C4-2B (cell line): ENCODE measurements at regions not wholly inside any gene's neighbourhood (a gene's known extent, or its start where the extent isn't known, plus 50 kb on each side); places are given as distances from the start of the nearest gene placed in this dataset.
A peak's percentile ranks its signal among the peaks of the same experiment; 100 is the strongest.

Experiments used
- H3K27ac ChIP-seq: fragments of 450-650 bp; 2 replicates; pipeline ENCODE4 v1.5.1; 2017
- ZFX ChIP-seq: fragments of 450-650 bp; IDR thresholded peaks from 2 replicates; pipeline ENCODE4 v1.6.1; 2017
- TF ChIP-seq, protein P1 (sequence below): fragments of 450-650 bp; conservative IDR thresholded peaks from 2 replicates; pipeline ENCODE4 v1.5.1; 2017; ENCODE audit warnings: mild to moderate bottlenecking

DNA sequence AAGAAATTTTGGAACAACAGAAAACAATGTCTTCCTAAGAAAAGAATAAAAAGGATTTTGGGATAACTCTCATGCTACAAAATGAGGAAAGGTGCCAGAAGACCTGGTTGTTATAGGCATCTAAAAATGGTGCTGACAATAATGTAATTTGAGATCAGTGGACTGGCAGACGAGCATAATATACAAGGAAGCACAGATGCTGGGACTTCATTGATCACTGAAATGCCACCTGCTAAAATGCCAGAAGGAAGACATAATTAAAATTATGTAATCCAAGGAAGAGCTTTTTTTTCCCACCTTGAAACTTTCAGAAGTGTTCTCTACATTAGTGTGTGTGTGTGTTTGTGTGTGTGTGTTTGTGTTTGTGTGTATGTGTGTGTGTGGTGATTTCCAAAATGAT lies 535.9 kb downstream of the XIRP2 start:
- no peak for TF ChIP-seq ZFX
- TF ChIP-seq, protein P1, sequence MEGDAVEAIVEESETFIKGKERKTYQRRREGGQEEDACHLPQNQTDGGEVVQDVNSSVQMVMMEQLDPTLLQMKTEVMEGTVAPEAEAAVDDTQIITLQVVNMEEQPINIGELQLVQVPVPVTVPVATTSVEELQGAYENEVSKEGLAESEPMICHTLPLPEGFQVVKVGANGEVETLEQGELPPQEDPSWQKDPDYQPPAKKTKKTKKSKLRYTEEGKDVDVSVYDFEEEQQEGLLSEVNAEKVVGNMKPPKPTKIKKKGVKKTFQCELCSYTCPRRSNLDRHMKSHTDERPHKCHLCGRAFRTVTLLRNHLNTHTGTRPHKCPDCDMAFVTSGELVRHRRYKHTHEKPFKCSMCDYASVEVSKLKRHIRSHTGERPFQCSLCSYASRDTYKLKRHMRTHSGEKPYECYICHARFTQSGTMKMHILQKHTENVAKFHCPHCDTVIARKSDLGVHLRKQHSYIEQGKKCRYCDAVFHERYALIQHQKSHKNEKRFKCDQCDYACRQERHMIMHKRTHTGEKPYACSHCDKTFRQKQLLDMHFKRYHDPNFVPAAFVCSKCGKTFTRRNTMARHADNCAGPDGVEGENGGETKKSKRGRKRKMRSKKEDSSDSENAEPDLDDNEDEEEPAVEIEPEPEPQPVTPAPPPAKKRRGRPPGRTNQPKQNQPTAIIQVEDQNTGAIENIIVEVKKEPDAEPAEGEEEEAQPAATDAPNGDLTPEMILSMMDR = no peak
- no peak overlapping the region for H3K27ac ChIP-seq

DNA sequence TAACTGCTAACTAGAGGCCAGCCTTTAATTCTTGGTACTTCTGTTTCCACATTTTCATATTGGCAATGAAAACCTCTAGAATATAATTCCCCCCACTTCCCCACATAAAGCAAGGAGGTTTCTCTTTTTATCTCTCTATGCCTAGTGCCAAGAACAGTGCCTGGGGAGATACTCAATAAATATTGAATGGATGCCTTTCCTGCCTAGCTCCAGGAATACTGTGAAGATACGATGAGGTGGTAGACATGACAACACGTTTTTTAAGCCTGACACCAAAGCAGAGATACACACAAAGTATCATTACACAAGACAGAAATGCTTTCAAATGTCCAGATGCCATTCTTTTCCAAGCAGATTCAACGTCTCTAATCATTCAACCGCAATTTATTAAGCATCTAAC lies 535.5 kb downstream of the XIRP2 start:
- H3K27ac ChIP-seq = no peak overlapping the region
- TF ChIP-seq ZFX = no peak

DNA sequence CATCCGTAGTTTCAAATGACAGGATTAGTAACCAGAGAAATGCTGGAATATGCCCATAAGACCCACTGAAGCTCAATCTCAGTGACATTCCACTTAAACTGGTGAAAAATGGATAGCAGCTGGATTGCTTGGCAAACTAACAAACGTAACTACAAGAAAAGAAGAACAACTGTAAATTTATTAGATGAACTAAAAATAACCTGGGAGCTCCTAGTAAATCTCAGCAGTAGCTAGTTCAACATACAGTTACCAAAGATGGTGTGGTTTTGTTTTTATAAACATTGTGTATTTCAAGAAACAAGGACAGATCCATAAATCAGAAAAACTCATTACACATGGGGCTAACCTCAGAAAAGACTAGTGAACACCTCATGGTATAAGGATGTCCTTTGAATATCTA lies 531.9 kb downstream of the XIRP2 start:
- no peak overlapping the region for H3K27ac ChIP-seq
- TF ChIP-seq ZFX = no peak
- TF ChIP-seq, protein P1 = no peak

DNA sequence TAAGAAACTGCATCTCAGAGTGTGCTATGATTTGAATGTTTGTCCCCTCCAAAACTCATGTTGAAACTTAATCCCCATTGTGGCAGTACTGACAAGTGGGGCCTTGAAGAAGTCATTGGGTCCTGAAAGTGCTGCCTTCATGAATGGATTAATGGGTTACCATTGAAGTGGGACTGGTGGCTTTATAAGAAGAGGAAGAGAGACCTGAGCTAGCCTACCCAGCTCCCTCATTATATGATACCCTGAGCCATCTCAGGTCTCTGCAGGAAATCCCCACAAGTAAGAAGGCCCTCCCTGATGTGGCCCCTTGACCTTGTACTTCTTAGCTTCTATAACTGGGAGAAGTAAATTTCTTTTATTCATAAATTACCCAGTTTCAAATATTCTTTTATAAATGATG lies 526.8 kb downstream of the XIRP2 start:
- TF ChIP-seq ZFX = no peak
- TF ChIP-seq, protein P1 = no peak
- no peak overlapping the region for H3K27ac ChIP-seq

DNA sequence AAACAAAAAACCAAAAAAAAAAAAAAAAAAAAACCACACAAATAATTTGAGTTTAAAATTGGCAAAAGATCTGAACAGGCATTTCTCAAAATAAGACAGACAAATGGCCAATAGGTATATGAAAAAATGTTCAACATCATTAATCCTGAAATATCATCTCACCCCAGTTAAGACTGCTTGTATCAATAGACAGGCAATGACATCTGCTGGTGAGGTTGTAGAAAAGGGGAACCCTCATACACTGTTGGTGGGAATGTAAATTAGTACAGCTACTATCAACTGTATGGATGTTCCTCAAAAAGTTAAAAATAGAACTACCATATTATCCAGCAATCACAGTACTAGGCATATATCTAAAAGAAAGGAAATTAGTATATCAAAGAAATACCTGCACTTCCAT lies 523.1 kb downstream of the XIRP2 start:
- TF ChIP-seq, protein P1 = 0 out of 2 replicates have a peak, but pooled peaks have one; percentile 7
- no peak for TF ChIP-seq ZFX
- H3K27ac ChIP-seq = no peak overlapping the region

DNA sequence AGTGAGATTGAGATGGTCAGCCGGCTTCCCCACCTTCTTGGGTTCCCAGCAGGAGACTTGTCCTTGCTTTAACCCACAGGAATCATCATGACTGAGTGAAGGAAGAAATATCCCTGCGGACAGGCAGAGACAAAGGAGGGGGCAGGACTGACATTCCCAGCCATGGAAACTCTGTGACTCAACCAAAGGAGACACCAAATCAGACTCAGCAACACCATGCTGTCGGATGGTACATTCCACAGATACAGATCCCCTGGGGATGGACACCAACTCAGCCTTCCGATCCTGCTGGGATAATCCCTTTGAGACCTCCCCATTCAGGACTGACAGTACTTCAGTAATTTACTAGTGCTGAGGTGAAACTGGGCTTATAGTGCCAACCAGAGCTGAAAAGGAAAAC lies 518.3 kb downstream of the XIRP2 start:
- TF ChIP-seq ZFX = no peak
- TF ChIP-seq, protein P1 = no peak
- no peak overlapping the region for H3K27ac ChIP-seq

DNA sequence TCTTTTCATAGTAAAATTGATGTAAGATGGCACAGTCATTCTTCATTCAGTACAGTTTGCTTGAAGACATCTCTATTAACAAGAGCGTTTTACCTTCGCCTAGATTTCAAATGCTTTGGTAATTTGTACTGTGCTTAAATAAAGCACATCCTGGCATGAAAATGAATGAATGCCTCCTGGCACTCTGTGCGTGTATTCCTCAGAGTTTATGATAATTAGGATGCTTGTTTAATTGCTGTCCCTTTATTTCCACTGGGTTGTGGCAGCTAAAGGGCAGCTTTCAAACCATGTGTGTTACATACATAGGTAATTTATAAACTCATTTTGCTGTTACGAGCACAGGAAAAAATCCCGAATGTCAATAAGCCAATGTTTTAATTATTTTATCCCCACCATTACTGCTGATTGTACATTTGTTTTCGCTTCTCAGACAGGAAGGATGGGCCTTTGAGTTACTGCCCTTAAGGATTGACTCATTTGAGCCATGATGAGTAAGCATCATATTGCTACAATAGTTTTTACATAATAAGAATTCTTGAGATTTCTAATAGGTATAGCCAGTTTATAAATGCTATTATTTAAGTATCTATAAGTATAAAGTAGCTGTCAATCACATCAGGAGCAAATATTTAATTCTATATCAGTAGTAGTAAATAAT lies 516.5 kb downstream of the XIRP2 start:
- H3K27ac ChIP-seq = no peak overlapping the region
- no peak for TF ChIP-seq ZFX
- TF ChIP-seq, protein P1 = no peak

DNA sequence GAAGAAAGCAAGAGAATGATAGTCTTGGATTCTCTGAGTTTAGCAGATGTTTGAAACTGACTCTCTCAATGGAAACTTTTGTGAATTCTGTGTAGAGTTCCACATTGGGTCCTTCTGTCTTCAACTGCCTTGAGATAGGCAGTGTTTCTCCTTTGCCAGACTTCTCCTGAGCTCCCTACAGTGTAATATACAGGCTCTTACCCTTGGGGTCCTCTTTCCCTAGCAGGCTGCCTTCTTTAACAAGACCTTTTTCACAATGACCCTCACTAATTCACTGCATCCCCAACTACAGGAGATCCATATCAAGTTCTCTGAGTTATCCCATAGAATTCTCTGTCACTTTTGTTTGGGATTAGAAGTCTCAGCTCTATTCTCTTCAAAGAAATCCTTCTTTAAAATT lies 513.0 kb downstream of the XIRP2 start:
- TF ChIP-seq, protein P1 = no peak
- TF ChIP-seq ZFX = no peak

More for the DNA sequence above, 513.0 kb downstream of the XIRP2 start:
- H3K27ac ChIP-seq = no peak overlapping the region
